Keratinocyte (primary cell): ENCODE measurements at regions not wholly inside any gene's neighbourhood (a gene's known extent, or its start where the extent isn't known, plus 50 kb on each side); places are given as distances from the start of the nearest gene placed in this dataset.

ENCODE experiments used
- DNase-seq: peaks from one replicate; pipeline ENCODE4 v3.0.0-alpha.2; 2011; ENCODE audit warnings: low read depth, missing footprints, low spot score
- FAIRE-seq: peaks from 2 replicates; lab custom pipeline; 2011; peaks lifted over from hg19 to GRCh38; lab: Jason Lieb, UNC
- H2AFZ ChIP-seq: 2 replicates; pipeline ENCODE4 v1.6.0; 2012; ENCODE audit warnings: low read length, control low read depth, inconsistent platforms; ENCODE audit not compliant: control insufficient read depth
- H3K27ac ChIP-seq: 2 replicates; pipeline ENCODE4 v1.5.1; 2011; ENCODE audit warnings: low read length; ENCODE audit not compliant: control insufficient read depth, insufficient read depth
- H3K27me3 ChIP-seq: 3 replicates; pipeline ENCODE4 v1.6.0; 2011; ENCODE audit warnings: low read length; ENCODE audit not compliant: control insufficient read depth, insufficient read depth; ENCODE audit errors: extremely low read depth
- H3K36me3 ChIP-seq, 2 experiments: 2 replicates in 1 of 2; 3 replicates in 1 of 2; pipeline ENCODE4 v1.5.1; 2011; ENCODE audit warnings: low read length in 2 of 2, mild to moderate bottlenecking in 1 of 2; ENCODE audit not compliant: control insufficient read depth in 2 of 2, insufficient read depth in 2 of 2; ENCODE audit errors: extremely low read depth in 1 of 2
- H3K4me1 ChIP-seq: 3 replicates; pipeline ENCODE4 v1.5.1; 2011; ENCODE audit warnings: low read length; ENCODE audit not compliant: control insufficient read depth, insufficient read depth; ENCODE audit errors: extremely low read depth
- H3K4me2 ChIP-seq: 3 replicates; pipeline ENCODE4 v1.6.0; 2011; ENCODE audit warnings: low read depth, low read length; ENCODE audit not compliant: control insufficient read depth, insufficient read depth; ENCODE audit errors: extremely low read depth
- H3K4me3 ChIP-seq, 3 experiments: fragments of 200-600 bp in 1 of 3; sonication (generic) in 1 of 3; 2 replicates in 2 of 3; 3 replicates in 1 of 3; pipeline ENCODE4 v1.5.1; 2011 to 2016; ENCODE audit warnings: low read length in 3 of 3, mild to moderate bottlenecking in 3 of 3, control low read depth in 2 of 3, inconsistent platforms in 1 of 3, low read depth in 1 of 3, mixed read lengths in 1 of 3, mixed run types in 1 of 3, moderate library complexity in 1 of 3; ENCODE audit not compliant: control insufficient read depth in 2 of 3, insufficient read depth in 2 of 3; ENCODE audit errors: extremely low read depth in 1 of 3
- H3K79me2 ChIP-seq: 2 replicates; pipeline ENCODE4 v1.6.0; 2012; ENCODE audit warnings: low read length; ENCODE audit not compliant: control insufficient read depth, insufficient read depth
- H3K9ac ChIP-seq: 3 replicates; pipeline ENCODE4 v1.6.0; 2011; ENCODE audit warnings: low read length; ENCODE audit not compliant: control insufficient read depth, insufficient read depth; ENCODE audit errors: extremely low read depth
- H3K9me1 ChIP-seq: 3 replicates; pipeline ENCODE4 v1.6.0; 2011; ENCODE audit warnings: low read length; ENCODE audit not compliant: control insufficient read depth, insufficient read depth; ENCODE audit errors: extremely low read depth
- H3K9me3 ChIP-seq: 2 replicates; pipeline ENCODE4 v1.5.1; 2012; ENCODE audit warnings: low read depth, low read length; ENCODE audit not compliant: control insufficient read depth
- H4K20me1 ChIP-seq: 3 replicates; pipeline ENCODE4 v1.6.0; 2011; ENCODE audit warnings: low read length; ENCODE audit not compliant: control insufficient read depth, insufficient read depth; ENCODE audit errors: extremely low read depth
- CTCF ChIP-seq, 3 experiments: IDR thresholded peaks in 1 of 3; conservative IDR thresholded peaks in 1 of 3; optimal IDR thresholded peaks in 1 of 3; 2 replicates in 2 of 3; 3 replicates in 1 of 3; pipeline versions ENCODE3 to v1.5.1; 2011; ENCODE audit warnings: low read length in 3 of 3, mild to moderate bottlenecking in 3 of 3, moderate library complexity in 2 of 3, control low read depth in 1 of 3, inconsistent platforms in 1 of 3; ENCODE audit not compliant: insufficient read depth in 2 of 3; ENCODE audit errors: extremely low read depth in 1 of 3
- EZH2 ChIP-seq: IDR thresholded peaks from one replicate; pipeline ENCODE4 v1.6.1; 2012; ENCODE audit warnings: inconsistent platforms, mild to moderate bottlenecking, low read length, moderate library complexity
- dilution Hi-C: fragments of 300-500 bp; cut with MboI; formaldehyde crosslinking; loops from one replicate; pipeline ENCODE4 v1.7.0; 2020; ENCODE audit warnings: low sequenced_read_pairs; ENCODE audit not compliant: extremely low pct_ligation_motif_present

GRCh38 chr7:12056977-12057376 is 154.1 kb upstream of the TMEM106B start:
- Histone ChIP-seq H2AFZ (no peak overlapping the region), H3K9ac (no peak overlapping the region), H3K4me2 (no peak overlapping the region), H3K79me2 (no peaks in the 10 kb centered on the region), H3K4me3 (no peak overlapping the region), H3K36me3 (no peaks in the 10 kb centered on the region), H3K9me3 (no peaks in the 10 kb centered on the region), H3K27me3 (no peaks in the 10 kb centered on the region), H3K4me1 (no peaks in the 10 kb centered on the region), H4K20me1 (no peaks in the 10 kb centered on the region), H3K27ac (no peak overlapping the region), H3K9me1 (no peaks in the 10 kb centered on the region)
- DNase-seq (no peak), FAIRE-seq (no peak)
- dilution Hi-C loops, result no loop called here
- TF ChIP-seq EZH2 (no peak), CTCF (optimal IDR thresholded peaks at IDR 0.05 in 1 of 3, IDR thresholded peaks at IDR 0.05 in 1 of 3, conservative IDR thresholded peaks at IDR 0.05 in 1 of 3; ENCODE audit: extremely low read depth in 1 of 3, insufficient read depth in 2 of 3, low read length in 3 of 3) (no peak)

GRCh38 chr7:12062062-12062461 is 149.0 kb upstream of the TMEM106B start:
- H3K9me3 ChIP-seq, result no peaks in the 10 kb centered on the region
- no peak overlapping the region for H3K27ac ChIP-seq
- FAIRE-seq (no peak), DNase-seq (no peak)
- H4K20me1 ChIP-seq, result no peaks in the 10 kb centered on the region
- no peak overlapping the region for H3K4me2 ChIP-seq
- H3K4me3 ChIP-seq, result no peak overlapping the region
- no peaks in the 10 kb centered on the region for H3K9me1 ChIP-seq
- H3K36me3 ChIP-seq, result no peaks in the 10 kb centered on the region
- H3K79me2 ChIP-seq, result no peaks in the 10 kb centered on the region
- dilution Hi-C loops, result no loop called here
- no peak for TF ChIP-seq EZH2
- peak in 1 of 3 experiments; percentile 17 for TF ChIP-seq CTCF (optimal IDR thresholded peaks at IDR 0.05 in 1 of 3, IDR thresholded peaks at IDR 0.05 in 1 of 3, conservative IDR thresholded peaks at IDR 0.05 in 1 of 3; ENCODE audit: extremely low read depth in 1 of 3, insufficient read depth in 2 of 3, low read length in 3 of 3)
- no peaks in the 10 kb centered on the region for H3K27me3 ChIP-seq
- H3K9ac ChIP-seq, result no peak overlapping the region
- no peak overlapping the region for H2AFZ ChIP-seq
- no peaks in the 10 kb centered on the region for H3K4me1 ChIP-seq
